Endothelial cell of umbilical vein (primary cell): ENCODE measurements at regions not wholly inside any gene's neighbourhood (a gene's known extent, or its start where the extent isn't known, plus 50 kb on each side); places are given as distances from the start of the nearest gene placed in this dataset.

ENCODE experiments used
- BruUV-seq: library from RNA; stranded (reverse); fragments of 400-500 nt; replicated peaks from 2 replicates; lab custom pipeline; 2021; lab: Mats Ljungman, UMichigan
- CTCF ChIA-PET: fragments of 300-600, 350-600 bp; sonication (Branson Sonifier 250); formaldehyde crosslinking; loops from one replicate; lab custom pipeline; 2021; ENCODE audit warnings: antibody characterized with exemption, inconsistent platforms; lab: Charles Lee
- POLR2A ChIA-PET: fragments of 300-600, 350-600 bp; sonication (Branson Sonifier 250); formaldehyde crosslinking; loops from one replicate; lab custom pipeline; 2021; ENCODE audit warnings: antibody characterized with exemption, inconsistent platforms; lab: Charles Lee
- DNase-seq: peaks from one replicate; pipeline ENCODE4 v3.0.0-alpha.2; 2011; ENCODE audit warnings: low read depth, low spot score
- FAIRE-seq: peaks from 2 replicates; lab custom pipeline; 2011; peaks lifted over from hg19 to GRCh38; lab: Jason Lieb, UNC
- H2AFZ ChIP-seq: 2 replicates; pipeline ENCODE4 v1.6.0; 2012; ENCODE audit warnings: low read depth, low read length, control low read depth, inconsistent platforms
- H3K27ac ChIP-seq: 2 replicates; pipeline ENCODE4 v1.5.1; 2011; ENCODE audit warnings: low read depth, mild to moderate bottlenecking, control low read depth, low read length, moderate library complexity; ENCODE audit not compliant: insufficient read depth
- H3K27me3 ChIP-seq, 2 experiments: 2 replicates each; pipeline versions ENCODE4 v1.6.0 to v1.6.1; 2011; ENCODE audit warnings: low read length in 2 of 2, mixed read lengths in 1 of 2; ENCODE audit not compliant: control insufficient read depth in 2 of 2, insufficient read depth in 2 of 2
- H3K36me3 ChIP-seq, 2 experiments: 2 replicates in 1 of 2; 3 replicates in 1 of 2; pipeline ENCODE4 v1.5.1; 2011; ENCODE audit warnings: low read length in 2 of 2, mild to moderate bottlenecking in 1 of 2, moderate library complexity in 1 of 2; ENCODE audit not compliant: control insufficient read depth in 2 of 2, insufficient read depth in 2 of 2; ENCODE audit errors: extremely low read depth in 1 of 2
- H3K4me1 ChIP-seq: 3 replicates; pipeline ENCODE4 v1.5.1; 2011; ENCODE audit warnings: mild to moderate bottlenecking, low read length; ENCODE audit not compliant: control insufficient read depth, insufficient read depth; ENCODE audit errors: extremely low read depth
- H3K4me2 ChIP-seq: 2 replicates; pipeline ENCODE4 v1.6.1; 2011; ENCODE audit warnings: low read length, control low read depth, mixed read lengths; ENCODE audit not compliant: insufficient read depth
- H3K4me3 ChIP-seq, 3 experiments: fragments of 200-600 bp in 1 of 3; sonication (generic), shearing (Covaris generic) in 1 of 3; replicated peaks in 1 of 3; 2 replicates each; pipeline ENCODE4 v1.5.1; 2011 to 2016; ENCODE audit warnings: control low read depth in 3 of 3, low read length in 3 of 3, mild to moderate bottlenecking in 2 of 3, inconsistent platforms in 1 of 3, low read depth in 1 of 3, moderate library complexity in 1 of 3; ENCODE audit not compliant: insufficient read depth in 1 of 3
- H3K79me2 ChIP-seq: 2 replicates; pipeline ENCODE4 v1.6.0; 2012; ENCODE audit warnings: low read length, inconsistent platforms; ENCODE audit not compliant: control insufficient read depth, insufficient read depth
- H3K9ac ChIP-seq: replicated peaks from 2 replicates; pipeline ENCODE3; 2011; ENCODE audit warnings: low read length, control low read depth; ENCODE audit not compliant: insufficient read depth; ENCODE audit errors: extremely low read depth
- H3K9me1 ChIP-seq: replicated peaks from 3 replicates; pipeline ENCODE4 v1.6.0; 2011; ENCODE audit warnings: mild to moderate bottlenecking, low read length; ENCODE audit not compliant: control insufficient read depth, insufficient read depth; ENCODE audit errors: extremely low read depth
- H3K9me3 ChIP-seq: replicated peaks from 2 replicates; pipeline ENCODE4 v1.5.1; 2012; ENCODE audit warnings: low read length, inconsistent platforms; ENCODE audit not compliant: control insufficient read depth, insufficient read depth
- H4K20me1 ChIP-seq: replicated peaks from 2 replicates; pipeline ENCODE3; 2011; ENCODE audit warnings: mild to moderate bottlenecking, low read length; ENCODE audit not compliant: control insufficient read depth, insufficient read depth; ENCODE audit errors: extremely low read depth
- CTCF ChIP-seq, 2 donors: IDR thresholded peaks; 1 replicate in 1 of 2; 2 replicates in 1 of 2; pipeline ENCODE4 v1.5.1; 2011; ENCODE audit warnings: low read length in 2 of 2, mild to moderate bottlenecking in 2 of 2, moderate library complexity in 2 of 2, control low read depth in 1 of 2, inconsistent platforms in 1 of 2, low read depth in 1 of 2; ENCODE audit not compliant: insufficient read depth in 1 of 2; ENCODE audit errors: extremely low read depth in 1 of 2
- FOS ChIP-seq: IDR thresholded peaks from 2 replicates; pipeline ENCODE4 v1.6.1; 2011; ENCODE audit warnings: mild to moderate bottlenecking, low read length, moderate library complexity, borderline replicate concordance; ENCODE audit not compliant: insufficient read depth
- GATA2 ChIP-seq: IDR thresholded peaks from 2 replicates; pipeline ENCODE4 v1.7.0; 2011; ENCODE audit warnings: low read depth, mild to moderate bottlenecking, moderate library complexity, mixed read lengths, low read length; ENCODE audit not compliant: insufficient read length, insufficient read depth
- JUN ChIP-seq: IDR thresholded peaks from 2 replicates; pipeline ENCODE4 v1.6.1; 2011; ENCODE audit warnings: borderline replicate concordance, low read depth; ENCODE audit not compliant: insufficient read length, insufficient read depth
- MAX ChIP-seq: IDR thresholded peaks from 2 replicates; pipeline ENCODE4 v1.6.1; 2011; ENCODE audit not compliant: insufficient read depth, insufficient read length
- MYC ChIP-seq: IDR thresholded peaks from one replicate; pipeline ENCODE4 v1.6.1; 2011; ENCODE audit warnings: mild to moderate bottlenecking, low read depth, low read length
- POLR2A ChIP-seq: IDR thresholded peaks from 2 replicates; pipeline ENCODE4 v1.6.1; 2012; ENCODE audit warnings: low read depth, mild to moderate bottlenecking, control low read depth, low read length
- POLR2AphosphoS5 ChIP-seq: IDR thresholded peaks from 2 replicates; pipeline ENCODE4 v1.6.1; 2012; ENCODE audit warnings: low read depth, mild to moderate bottlenecking, control low read depth, low read length, moderate library complexity; ENCODE audit not compliant: insufficient read depth
- dilution Hi-C: fragments of 300-500 bp; cut with MboI; formaldehyde crosslinking; loops from one replicate; pipeline ENCODE4 v1.15.0; 2019; ENCODE audit warnings: low sequenced_read_pairs; ENCODE audit not compliant: extremely low pct_ligation_motif_present
- intact Hi-C: fragments of 100-400 bp; cut with micrococcal nuclease; formaldehyde crosslinking; loops from one replicate; pipeline ENCODE4 v1.10.0; 2022

- Histone ChIP-seq H3K27ac (no peak overlapping the region), H3K36me3 (no peaks in the 10 kb centered on the region), H3K4me3 (no peak overlapping the region), H2AFZ (no peak overlapping the region), H3K27me3 (no peaks in the 10 kb centered on the region), H4K20me1 (no peaks in the 10 kb centered on the region), H3K79me2 (no peaks in the 10 kb centered on the region), H3K9me1 (no peaks in the 10 kb centered on the region), H3K4me1 (no peaks in the 10 kb centered on the region), H3K4me2 (no peak overlapping the region), H3K9ac (no peak overlapping the region), H3K9me3 (no peaks in the 10 kb centered on the region)
- CTCF ChIA-PET, result no interaction called here
- no TSS peak for BruUV-seq
- dilution Hi-C loops (no loop called here), intact Hi-C loops (no loop called here)
- DNase-seq (no peak), FAIRE-seq (no peak)
- no peak for TF ChIP-seq FOS
- TF ChIP-seq MYC, result no peak
- no peak for TF ChIP-seq GATA2
- POLR2A ChIA-PET, result no interaction called here
Observed at GRCh38 chr14:104521816-104522745, 57.5 kb upstream of the C14orf180 start.

- DNase-seq, result no peak
- dilution Hi-C loops, result no loop called here
- Histone ChIP-seq H3K79me2 (no peaks in the 10 kb centered on the region), H3K9ac (no peak overlapping the region), H3K4me3 (no peak overlapping the region), H2AFZ (no peak overlapping the region), H3K9me3 (no peaks in the 10 kb centered on the region), H3K9me1 (no peaks in the 10 kb centered on the region), H3K27me3 (no peaks in the 10 kb centered on the region), H3K4me1 (no peaks in the 10 kb centered on the region), H3K4me2 (no peak overlapping the region), H3K36me3 (no peaks in the 10 kb centered on the region), H4K20me1 (no peaks in the 10 kb centered on the region), H3K27ac (no peak overlapping the region)
- ChIA-PET POLR2A (no interaction called here), CTCF (no interaction called here)
- TF ChIP-seq JUN (no peak), GATA2 (no peak), POLR2AphosphoS5 (no peak), MYC (no peak), CTCF (IDR thresholded peaks at IDR 0.05; ENCODE audit: extremely low read depth in 1 of 2, insufficient read depth in 1 of 2, low read depth in 1 of 2, low read length in 2 of 2) (no peak), MAX (no peak), POLR2A (no peak), FOS (no peak)
- intact Hi-C loops, result no loop called here
- BruUV-seq, result no TSS peak
- FAIRE-seq, result no peak
Observed at GRCh38 chr14:104522926-104523545, 56.5 kb upstream of the C14orf180 start.
